GM18508 (cell line): ENCODE measurements at regions not wholly inside any gene's neighbourhood (a gene's known extent, or its start where the extent isn't known, plus 50 kb on each side); places are given as distances from the start of the nearest gene placed in this dataset.

Experiments used
- ATAC-seq: cut with Tn5 transposase; IDR thresholded peaks from one replicate; pipeline ENCODE4 v1.9.1; 2021; ENCODE audit warnings: moderate number of reproducible peaks; ENCODE audit not compliant: insufficient read depth, unreplicated experiment

DNA sequence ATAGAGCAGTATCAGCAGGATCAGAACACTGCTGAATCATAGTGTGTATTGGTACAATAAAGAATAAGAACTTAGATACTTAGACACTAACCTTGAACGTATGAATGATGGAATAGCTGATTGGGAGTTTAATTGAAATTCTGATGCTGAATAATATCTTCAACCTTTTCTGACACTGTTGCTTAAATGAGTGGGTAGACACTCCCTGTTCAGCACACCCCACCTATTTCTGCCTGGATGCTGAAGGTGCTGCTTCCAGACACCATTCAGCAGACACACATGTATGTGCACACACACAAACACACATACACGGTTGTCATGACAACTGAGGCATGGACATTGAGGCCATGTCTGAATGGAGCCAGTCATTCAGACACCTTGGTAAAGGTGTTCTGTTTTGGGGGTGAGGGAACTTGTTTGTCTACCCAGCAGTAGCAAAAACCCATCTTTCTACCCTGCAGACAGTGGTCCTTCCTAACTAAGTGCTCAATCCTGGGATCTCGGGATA lies 54.3 kb downstream of the TMEM215 start:
- no peak for ATAC-seq

DNA sequence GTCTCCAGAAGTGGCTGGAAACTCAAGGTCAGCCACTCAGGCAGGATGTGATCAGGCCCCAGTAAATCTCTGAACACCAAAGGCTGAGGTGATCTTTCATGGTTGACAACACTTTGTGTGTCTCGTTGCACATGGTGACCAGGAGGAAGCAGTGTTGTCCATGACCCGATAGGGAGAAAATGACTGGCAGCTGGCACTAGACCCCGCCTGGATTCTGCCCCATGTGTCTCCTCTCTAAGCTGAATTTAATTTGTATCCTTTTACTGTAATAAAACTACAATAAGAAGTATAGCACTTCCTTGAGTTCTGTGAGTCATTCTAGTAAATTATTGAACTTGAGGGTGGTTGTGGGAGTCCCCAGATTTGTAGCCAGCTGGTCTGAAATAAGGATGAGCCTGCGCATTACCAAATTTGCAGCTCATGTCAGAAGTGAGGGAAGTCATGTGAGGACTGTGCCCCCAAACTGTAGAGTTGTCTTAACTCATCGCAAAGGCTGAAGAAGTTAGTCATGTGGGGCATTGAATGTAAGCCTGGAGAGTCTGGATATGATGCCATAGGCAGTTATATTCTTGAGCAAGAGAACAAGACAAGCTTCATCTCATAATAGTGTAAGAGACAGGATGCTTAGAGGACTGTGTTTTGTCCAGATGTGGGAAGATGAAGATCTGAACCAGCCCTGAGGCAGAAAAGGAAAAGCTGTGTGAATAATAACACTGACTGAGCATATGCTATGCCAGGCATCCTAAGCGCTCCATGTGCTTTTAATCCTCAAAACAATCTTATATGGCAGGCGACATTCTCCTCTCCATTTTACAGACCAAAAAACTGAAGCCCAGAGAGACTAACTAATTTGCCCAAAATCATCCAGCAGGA lies 55.9 kb downstream of the TMEM215 start:
- peak; percentile 87 for ATAC-seq

GRCh38 chr9:32841314-32841713 lies 58.0 kb downstream of the TMEM215 start:
- no peak for ATAC-seq

GRCh38 chr9:32843295-32843694 lies 60.0 kb downstream of the TMEM215 start:
- no peak for ATAC-seq

- ATAC-seq: no peak
Measured at GRCh38 chr9:32844259-32844658, 60.9 kb downstream of the TMEM215 start.

DNA sequence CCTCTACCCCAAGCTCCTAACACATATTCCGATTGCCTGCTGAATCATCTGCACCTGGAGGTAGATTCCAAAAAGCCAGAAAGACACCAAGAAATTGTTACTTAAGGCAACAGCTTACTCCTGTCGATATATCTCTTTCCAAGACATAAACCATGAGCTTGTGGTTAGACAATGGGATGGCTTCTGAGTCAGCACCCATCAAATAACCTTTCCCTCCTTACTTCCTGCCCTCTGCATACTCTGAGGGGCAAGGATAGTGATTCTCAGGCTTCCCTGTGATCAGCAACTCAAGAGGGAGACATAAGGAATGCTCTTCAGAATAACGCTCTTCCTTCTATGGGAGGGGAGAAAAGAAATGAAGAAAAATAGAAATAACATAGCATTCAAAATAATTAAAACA lies 70.9 kb downstream of the TMEM215 start:
- no peak for ATAC-seq

- no peak for ATAC-seq
Measured at GRCh38 chr9:32855752-32856151, 72.4 kb downstream of the TMEM215 start.

GRCh38 chr9:32863291-32863690 lies 80.0 kb downstream of the TMEM215 start:
- no peak for ATAC-seq

- ATAC-seq: no peak
Measured at GRCh38 chr9:32864971-32865370, 81.6 kb downstream of the TMEM215 start.

DNA sequence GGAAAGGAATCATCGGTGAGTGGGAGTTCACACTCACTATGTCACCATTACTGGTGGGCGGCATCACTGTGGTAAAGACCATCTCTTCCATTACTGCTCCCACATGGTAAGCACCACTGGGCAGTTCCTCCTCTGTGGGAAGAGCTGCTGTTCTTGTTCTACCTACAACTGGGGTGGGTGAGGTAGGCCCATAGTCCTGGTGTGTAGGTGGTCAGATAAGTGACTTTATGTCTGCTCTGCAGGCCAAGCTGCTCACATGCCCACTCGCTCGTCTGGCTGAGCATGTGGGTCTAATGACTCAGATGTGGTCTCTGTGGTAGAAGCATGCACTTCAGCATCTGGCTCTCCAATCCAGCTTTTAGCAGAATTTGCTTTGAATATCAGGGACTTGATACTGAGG lies 82.9 kb downstream of the TMEM215 start:
- no peak for ATAC-seq

DNA sequence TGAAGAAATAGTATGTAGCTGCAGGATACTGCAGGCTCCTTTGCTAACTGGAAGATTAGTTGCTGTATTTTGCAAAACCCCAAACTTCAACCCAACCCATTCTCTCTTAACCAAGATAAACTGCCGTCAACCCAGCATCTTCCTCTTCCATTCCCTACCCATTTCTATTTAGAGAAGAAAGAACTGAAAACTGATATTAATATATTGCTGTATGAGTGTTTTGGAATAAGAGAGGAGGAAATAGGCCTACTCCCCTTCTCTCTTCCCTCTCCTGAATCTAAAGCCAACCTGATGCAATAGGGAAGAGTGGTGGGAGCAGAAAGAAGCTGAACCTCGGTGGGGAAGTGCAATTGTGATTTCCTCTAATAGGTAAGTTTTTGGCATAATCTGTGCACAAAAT lies 83.7 kb downstream of the TMEM215 start:
- no peak for ATAC-seq

DNA sequence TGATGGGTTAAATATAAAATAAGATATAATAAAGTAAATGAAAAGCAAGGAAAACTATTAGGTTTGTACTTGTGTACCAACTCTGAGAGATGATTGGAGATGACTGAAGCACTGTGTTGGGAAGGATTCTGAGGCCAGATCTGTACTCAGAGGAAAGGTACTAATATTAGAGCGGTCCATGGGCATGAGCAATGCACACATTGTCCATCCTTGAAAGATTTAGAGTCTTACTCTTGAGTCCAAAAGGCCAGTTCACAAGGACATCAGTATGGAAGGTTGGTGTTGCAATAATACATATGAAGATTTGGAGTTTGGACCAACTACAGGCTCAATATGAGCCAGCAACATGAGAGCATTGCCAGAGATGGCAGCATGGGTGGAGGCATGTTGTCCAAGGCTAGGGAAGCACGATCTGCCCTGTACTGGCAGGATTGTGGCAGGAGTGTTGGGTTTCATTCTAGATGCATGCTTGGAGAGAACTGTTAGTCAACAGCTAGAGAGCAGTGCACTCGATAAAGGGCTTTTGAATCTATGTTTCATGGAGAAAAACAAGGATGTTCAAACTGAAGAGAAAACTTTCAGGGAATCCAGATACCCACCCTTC lies 84.4 kb downstream of the TMEM215 start:
- ATAC-seq: no peak

DNA sequence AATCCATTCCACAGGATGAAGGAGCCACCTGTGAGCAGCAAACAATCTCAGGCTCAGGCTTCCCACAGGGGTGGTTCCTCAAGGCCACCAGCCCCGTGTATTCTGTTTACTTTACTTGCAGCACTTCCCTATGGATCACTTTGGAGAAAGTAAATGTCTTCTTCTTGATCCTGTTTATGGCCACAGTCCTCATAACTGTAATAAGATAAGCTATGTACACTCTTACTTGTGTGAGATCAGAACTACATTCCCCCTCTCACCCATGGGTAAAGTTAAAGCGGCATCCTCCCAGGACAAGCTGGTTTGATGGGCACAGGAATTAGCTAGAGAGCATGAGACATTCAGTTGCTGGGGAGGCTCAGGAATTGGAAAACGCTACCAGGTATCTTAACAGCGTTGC lies 86.1 kb downstream of the TMEM215 start:
- ATAC-seq: no peak

GRCh38 chr9:32873131-32873530 lies 89.8 kb downstream of the TMEM215 start:
- ATAC-seq: no peak

GRCh38 chr9:32873553-32873952 lies 90.2 kb downstream of the TMEM215 start:
- no peak for ATAC-seq

DNA sequence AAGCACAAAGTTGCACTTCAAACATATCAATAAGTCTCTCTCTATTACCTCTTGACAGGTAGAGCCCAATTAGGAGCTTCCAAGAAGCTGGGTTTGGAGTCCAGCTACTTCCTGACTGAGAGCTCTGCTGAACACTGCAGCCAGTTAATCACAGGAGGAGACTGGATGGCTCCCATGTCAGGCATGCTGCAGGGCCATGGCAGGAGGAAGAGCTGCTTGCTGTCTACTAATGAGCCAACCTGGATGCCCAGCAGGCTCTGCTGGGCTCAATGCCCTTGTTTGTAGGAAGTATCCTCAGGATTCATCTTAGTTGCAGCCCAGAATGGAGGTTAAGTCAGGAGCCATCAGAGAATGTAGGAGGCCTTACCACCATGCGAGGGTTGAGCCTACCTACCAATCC lies 91.9 kb downstream of the TMEM215 start:
- no peak for ATAC-seq

GRCh38 chr9:32875748-32876147 lies 92.4 kb downstream of the TMEM215 start:
- ATAC-seq: no peak

DNA sequence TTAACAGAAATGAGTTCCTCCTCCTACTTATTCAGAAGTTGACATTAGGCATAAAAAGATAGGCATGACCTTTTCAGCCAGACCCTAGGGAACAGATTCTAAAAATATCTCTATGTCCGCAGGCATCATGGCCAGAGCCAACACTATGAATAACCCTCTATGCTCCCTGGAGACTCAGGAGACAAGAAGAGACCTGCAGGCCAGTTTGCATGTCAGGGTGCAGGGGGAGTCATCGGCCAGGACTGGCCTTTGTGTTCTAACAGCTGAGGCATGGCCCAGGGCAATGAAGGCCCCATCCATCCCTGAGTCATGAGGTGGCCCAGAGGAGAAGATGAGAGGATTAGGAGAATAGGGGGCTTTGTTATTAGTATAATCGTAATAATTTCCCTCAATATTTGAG lies 93.8 kb downstream of the TMEM215 start:
- ATAC-seq: no peak

- no peak for ATAC-seq
Measured at GRCh38 chr9:32877639-32878217, 94.4 kb downstream of the TMEM215 start.

DNA sequence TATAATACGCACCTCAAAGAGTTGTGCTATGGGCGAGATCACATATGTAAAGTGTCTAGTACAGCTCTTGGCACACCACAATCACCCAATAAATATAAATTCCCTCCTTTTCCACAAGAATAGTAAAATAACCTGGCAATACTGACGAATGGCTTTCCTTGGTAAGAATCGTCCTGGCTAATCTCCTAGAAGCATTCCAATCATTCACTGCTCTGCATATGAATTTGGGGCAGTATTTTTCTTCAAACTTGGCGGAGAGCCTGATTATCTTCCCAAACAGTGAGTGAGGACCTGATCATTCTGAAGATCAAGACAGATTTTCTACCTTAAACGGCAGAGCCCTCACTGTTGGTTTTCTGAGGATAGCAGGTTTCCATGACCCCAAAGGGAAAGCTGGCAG lies 96.0 kb downstream of the TMEM215 start:
- no peak for ATAC-seq

DNA sequence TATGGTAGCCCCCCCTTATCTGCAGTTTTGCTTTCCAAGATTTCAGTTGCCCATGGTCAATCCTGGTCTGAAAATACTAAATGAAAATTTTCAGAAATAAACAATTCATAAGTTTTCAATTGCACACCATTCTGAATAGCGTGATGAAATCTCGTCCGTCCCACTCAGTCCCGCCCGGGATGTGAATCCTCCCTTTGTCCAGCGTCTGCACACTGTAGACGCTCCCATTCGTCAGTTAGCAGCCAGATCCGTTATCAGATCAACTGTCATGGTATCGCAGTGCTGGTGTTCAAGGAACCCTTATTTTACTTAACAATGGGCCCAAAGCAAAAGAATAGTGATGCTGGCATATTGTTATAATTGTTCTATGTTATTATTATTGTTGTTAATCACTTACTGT lies 98.6 kb downstream of the TMEM215 start:
- ATAC-seq: no peak
